Femur (tissue), 1 donor: ENCODE measurements at regions not wholly inside any gene's neighbourhood (a gene's known extent, or its start where the extent isn't known, plus 50 kb on each side); places are given as distances from the start of the nearest gene placed in this dataset.
"Not testable (repeated sequence)": the region's sequence is repeated elsewhere in the genome, so short reads cannot be mapped to it uniquely, and the experiment has no call there.

Source experiments
- DNase-seq: peaks from one replicate; pipeline ENCODE4 v3.0.0-alpha.2; 2017

- DNase-seq, result no peak
Observed at GRCh38 chr2:52629944-52630343, 1137.7 kb upstream of the CHAC2 start.

GRCh38 chr2:52629531-52629930, 1138.1 kb upstream of the CHAC2 start:
- DNase-seq, result no peak

- no peak for DNase-seq
Observed at GRCh38 chr2:52622266-52622665, 1145.3 kb upstream of the CHAC2 start.

GRCh38 chr2:52613064-52613463, 1154.5 kb upstream of the CHAC2 start:
- no peak for DNase-seq

- DNase-seq, result no peak
Observed at GRCh38 chr2:52611759-52612158, 1155.8 kb upstream of the CHAC2 start.

DNA sequence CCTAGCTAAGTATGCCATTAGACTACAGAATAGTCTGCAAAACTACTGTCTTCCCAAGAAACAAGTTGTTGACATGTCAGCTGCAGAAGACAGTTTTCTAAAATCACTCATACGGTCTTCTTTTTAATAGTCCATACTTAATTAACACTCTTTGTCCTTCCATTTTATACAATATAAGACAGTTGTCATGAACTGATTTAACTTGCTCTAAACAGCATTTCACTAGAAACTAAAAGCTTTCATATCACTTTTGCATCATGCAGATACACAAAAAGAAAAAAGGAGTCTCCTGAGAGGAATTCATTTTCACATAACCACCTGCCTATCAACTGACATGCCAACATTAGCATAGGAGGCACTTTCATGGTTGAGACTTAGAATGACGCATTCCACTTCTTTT, 1159.6 kb upstream of the CHAC2 start:
- no peak for DNase-seq

- no peak for DNase-seq
Observed at GRCh38 chr2:52597346-52597745, 1170.3 kb upstream of the CHAC2 start.

- DNase-seq, result no peak
Observed at GRCh38 chr2:52594026-52594425, 1173.6 kb upstream of the CHAC2 start.

GRCh38 chr2:52584071-52584470, 1183.5 kb upstream of the CHAC2 start:
- not testable (repeated sequence) for DNase-seq

DNA sequence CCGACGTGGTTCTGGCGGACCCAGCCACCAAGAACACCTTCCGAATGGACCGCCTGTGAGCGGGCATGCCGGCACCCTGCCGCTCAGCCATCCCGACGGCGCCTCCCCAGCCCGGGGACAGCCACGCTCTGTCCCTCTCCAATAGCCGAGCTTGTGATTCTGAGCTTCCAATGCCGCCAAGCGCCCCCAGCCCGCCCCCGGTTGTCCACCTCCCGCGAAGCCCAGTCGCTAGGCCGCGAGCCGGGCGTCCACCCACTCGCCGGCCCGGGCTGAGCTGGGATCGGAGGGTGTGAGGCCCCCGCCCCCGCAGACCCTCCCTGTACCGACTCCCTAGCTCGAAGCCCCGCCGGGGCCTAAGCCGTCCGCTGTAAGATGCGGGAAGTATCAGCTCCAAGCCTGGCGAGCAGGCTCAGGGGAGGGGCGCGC, 1195.1 kb upstream of the CHAC2 start:
- no peak for DNase-seq

DNA sequence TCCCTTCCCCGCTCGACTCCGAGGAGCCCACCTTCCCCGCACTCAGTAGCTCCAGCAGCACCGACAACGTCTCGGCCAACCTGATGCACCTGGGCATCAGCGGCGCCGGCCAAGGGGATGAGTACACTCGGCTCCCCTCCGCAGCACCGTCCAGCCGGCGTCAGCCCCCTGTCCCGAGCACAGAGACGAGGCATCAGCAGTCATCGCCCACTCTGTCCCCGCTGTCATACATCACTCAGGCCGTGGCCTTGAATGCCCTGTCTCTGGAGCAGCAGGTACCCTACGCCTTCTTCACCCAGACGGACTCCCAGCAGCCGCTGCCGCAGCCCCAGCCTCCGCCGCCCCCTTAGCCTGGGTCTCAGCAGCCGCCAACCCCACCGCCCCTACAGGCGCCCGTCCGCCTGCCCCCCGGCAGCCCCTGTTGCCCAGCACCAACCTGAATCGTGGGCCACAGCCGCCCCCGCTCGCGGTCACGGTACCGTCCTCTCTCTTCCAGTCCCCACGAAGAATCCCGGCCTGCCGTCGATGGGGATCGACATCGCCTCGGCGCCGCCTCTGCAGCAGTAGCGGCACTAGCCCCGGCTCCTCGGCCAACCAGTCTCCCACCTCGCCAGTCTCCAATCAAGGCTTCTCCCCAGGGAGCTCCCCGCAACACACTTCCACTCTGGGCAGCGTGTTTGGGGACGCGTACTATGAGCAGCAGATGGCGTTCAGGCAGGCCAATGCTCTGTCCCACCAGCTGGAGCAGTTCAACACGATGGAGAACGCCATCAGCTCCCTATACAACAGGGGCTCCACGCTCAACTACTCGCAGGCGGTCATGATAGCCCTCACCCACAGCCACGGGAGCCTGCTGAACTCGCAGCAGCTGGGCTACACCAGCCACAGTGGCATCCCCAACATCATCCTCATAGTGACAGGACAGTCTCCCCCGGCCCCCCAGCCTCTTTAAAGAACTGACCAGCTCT, 1195.9 kb upstream of the CHAC2 start:
- no peak for DNase-seq

DNA sequence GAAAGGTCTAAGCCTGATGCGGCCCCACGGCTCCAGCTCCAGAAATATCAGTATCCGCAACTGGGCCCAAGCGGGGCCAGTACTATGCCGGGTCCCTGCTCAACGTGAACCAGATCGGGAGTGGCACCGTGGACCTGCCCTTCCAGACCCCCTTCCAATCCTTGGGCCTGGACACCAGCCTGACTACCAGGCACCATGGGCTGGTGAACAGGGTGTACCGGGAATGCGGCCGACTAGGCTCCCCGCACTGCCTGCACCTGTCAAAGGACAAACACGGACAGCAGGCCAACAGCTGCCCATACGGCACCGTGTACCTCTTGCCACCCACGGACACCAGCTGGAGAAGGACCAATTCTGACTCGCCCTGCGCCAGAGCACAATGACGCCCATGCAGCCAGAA, 1196.9 kb upstream of the CHAC2 start:
- DNase-seq, result no peak

DNA sequence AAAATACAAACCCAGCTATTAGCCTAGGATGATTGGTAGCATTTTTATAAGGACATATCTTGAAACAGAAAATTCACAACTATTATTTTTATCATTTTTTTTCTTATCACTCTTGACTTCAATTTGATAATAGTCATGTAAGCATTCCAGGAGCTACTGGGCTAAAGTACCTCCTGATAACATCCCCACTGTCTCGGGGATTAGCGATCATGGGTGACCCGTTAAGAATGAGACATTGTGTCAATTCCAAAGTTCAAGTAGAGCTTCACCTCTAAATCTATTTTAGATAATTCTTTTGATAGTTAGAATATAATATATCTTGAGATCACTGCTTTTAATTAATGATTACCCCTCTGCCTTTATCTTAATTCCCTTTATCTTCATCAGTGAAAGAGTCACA, 1204.5 kb upstream of the CHAC2 start:
- DNase-seq, result no peak

DNA sequence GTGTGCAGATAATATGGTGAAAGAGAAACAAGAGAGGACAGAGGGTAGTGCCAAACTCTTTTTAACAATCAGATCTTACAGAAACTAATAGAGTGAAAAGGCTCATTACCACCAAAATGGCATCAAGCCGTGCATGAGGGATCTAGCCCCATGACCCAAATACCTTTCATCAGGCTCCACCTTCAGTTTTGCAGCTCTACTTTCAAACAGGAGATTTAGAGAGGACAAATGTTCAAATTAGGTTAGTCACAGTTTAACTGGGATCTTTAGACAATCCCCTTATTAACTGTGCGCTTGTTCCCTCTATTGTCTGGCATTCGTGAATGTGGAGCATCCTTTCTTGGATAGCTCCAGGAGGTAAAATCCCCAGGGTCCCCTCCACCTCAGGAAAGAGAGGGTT, 1209.3 kb upstream of the CHAC2 start:
- no peak for DNase-seq

DNA sequence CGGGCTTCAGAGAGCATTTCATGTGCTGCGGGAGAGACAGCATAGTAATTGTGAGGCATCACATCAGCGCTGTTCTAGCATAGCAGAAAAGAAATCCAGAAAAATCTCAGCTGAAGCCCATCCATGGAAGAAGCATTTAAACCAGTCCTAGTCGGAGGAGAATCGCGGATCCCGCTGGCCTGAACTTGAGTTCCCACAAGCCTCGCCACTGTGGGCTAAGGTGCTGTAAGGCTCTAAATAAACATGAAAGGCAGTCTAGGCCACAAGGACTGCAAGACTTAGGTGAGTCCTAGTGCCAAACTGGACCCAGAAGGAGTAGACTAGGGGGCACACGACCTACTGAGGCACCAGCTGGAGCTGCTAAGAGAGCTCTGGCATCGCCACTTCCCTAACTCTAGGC, 1225.3 kb upstream of the CHAC2 start:
- DNase-seq, result no peak

DNA sequence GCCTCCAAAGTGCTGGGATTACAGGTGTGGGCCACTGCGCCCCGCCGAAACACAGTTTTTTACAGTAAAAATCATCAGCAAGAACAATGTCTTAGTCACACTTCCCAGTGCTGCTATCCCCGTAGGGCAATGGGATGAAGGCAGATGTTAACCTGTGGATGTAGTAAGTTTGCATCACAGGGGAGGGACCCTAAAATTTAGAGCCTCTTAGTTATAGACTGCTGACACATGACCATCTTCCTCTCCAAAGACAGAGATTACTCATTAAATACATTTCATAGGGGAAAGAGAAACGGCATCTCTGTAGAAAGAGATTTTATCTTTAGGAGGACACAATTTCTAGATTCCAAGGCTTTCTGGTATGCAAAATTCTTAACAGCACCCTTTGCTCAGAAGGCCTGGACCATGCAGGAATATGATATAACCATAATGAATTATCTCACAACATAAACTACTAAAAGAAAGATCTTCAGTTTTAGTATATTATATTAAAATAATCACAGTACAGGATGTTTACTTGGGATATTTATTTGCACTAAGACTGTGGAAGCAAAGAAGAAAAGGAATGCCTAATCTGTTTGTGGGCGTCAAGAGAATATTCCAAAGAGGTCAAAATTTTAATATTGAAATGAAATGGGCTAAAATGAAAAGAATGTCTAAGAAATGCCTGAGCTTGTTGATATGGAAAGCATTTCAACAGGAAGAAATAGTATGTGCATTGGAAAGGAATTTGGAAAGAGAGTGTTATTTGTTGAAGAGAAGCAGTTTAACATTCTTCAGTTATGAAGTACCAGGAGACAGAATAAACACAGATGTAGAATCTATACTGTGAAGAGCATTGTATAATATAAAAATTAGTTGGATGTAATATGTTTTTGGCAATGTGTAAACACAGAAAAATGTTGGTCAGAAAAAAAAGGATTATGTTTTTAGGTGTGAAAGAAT, 1228.3 kb upstream of the CHAC2 start:
- no peak for DNase-seq

- no peak for DNase-seq
Observed at GRCh38 chr2:52537588-52537987, 1230.0 kb upstream of the CHAC2 start.

- DNase-seq, result no peak
Observed at GRCh38 chr2:52536929-52537460, 1230.6 kb upstream of the CHAC2 start.

DNA sequence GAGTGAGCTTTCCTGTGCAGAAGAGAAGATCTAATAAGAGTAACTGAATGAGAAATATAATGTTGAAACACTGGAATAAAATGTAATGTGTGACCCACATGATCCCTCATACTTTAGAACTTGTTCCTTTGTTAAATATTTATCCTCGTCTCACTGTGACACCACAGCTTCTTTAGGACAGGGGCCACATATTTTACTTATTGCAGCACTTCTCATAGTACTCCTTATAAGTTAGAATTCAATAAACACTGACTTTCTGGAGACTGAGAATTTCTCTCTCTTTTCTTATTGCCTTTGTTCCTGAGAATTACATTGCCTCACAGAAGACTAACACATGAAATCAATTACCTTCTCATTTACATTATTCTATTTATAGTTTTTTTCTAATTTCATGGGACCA, 1234.6 kb upstream of the CHAC2 start:
- no peak for DNase-seq

DNA sequence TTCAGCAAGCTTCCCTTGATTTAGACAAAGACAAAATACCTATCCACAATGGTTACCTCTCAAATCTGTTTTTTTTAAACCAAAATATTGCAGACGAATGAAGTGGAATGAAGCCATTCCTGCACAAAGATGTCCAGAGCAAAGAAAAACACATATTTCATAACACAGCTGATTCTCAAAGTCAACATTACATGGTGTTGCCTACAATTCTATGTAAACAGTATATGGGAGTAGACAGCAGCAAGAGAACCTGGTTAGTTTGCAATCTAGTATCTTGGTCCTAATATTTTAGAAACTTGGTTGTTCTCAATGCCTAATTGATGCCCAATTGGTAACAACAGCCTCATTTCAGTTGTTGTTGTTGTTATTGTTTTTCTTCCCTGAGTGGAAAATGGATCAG, 1240.9 kb upstream of the CHAC2 start:
- no peak for DNase-seq

- no peak for DNase-seq
Observed at GRCh38 chr2:52520644-52521043, 1247.0 kb upstream of the CHAC2 start.

DNA sequence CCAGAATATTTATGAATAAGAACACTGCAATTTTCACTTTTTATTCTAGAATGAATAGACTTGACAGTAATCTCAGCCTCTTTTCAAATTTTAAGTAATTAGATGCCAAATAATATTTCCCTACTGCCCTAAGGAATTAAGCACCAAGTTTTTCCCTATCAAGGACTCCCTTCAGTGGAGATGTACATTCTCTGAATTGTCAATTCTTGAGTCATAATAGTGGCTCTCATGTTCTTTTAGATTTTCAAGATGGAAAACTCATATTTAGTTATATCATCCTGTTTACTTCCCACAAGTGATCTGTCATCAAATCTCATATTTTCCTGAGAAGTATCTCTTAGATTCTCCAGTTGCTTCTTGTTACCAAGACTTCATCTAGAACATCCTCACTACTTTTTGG, 1248.9 kb upstream of the CHAC2 start:
- no peak for DNase-seq

GRCh38 chr2:52512760-52513159, 1254.8 kb upstream of the CHAC2 start:
- DNase-seq, result no peak
